A549 (cell line): ENCODE measurements at regions not wholly inside any gene's neighbourhood (a gene's known extent, or its start where the extent isn't known, plus 50 kb on each side); places are given as distances from the start of the nearest gene placed in this dataset.

Source experiments
- ATAC-seq, 2 experiments: fragments of 200-7000 bp in 1 of 2; fragments of >200 bp in 1 of 2; cut with Nextera tagmentation in 1 of 2; cut with Tn5 transposase in 1 of 2; 3 replicates each; pipeline versions ENCODE4 v1.8.0 to v1.9.1; 2018 to 2020; ENCODE audit warnings: mild to moderate bottlenecking in 1 of 2, moderate library complexity in 1 of 2
- CTCF ChIA-PET: fragments of 300-600 bp; sonication (Branson Sonifier 250); formaldehyde crosslinking; extraction: SDS; loops from one replicate; lab custom pipeline; 2021; ENCODE audit warnings: antibody characterized with exemption, inconsistent platforms; lab: Yijun Ruan, JAX
- POLR2A ChIA-PET: fragments of 350-600 bp; formaldehyde crosslinking; extraction: SDS; loops from one replicate; lab custom pipeline; 2021; ENCODE audit warnings: antibody characterized with exemption, inconsistent platforms; lab: Yijun Ruan, JAX
- DNase-seq, 2 experiments: peaks; one replicate each; pipeline versions ENCODE4 v3.0.0 to v3.0.0-alpha.2; 2011 to 2016; ENCODE audit warnings: low read depth in 1 of 2, low spot score in 1 of 2
- FAIRE-seq: peaks from 2 replicates; lab custom pipeline; 2011; peaks lifted over from hg19 to GRCh38; lab: Jason Lieb, UNC
- H3K27ac ChIP-seq, 2 experiments: fragments of >200 bp; sonication (Bioruptor Twin); formaldehyde crosslinking; 3 replicates each; pipeline ENCODE4 v1.5.1; 2016 to 2017
- H3K4me1 ChIP-seq: fragments of >200 bp; sonication (Bioruptor Twin); formaldehyde crosslinking; 3 replicates; pipeline ENCODE4 v1.6.1; 2016
- H3K4me2 ChIP-seq: fragments of >200 bp; sonication (Bioruptor Twin); formaldehyde crosslinking; 3 replicates; pipeline ENCODE4 v1.6.1; 2016
- H3K4me3 ChIP-seq: fragments of >200 bp; sonication (Bioruptor Twin); formaldehyde crosslinking; 3 replicates; pipeline ENCODE4 v1.5.1; 2016
- H3K9me3 ChIP-seq: fragments of >200 bp; sonication (Bioruptor Twin); formaldehyde crosslinking; 3 replicates; pipeline ENCODE4 v1.6.1; 2016
- ATOH8 ChIP-seq: fragments of 250-450 bp; sonication (Bioruptor Pico); IDR thresholded peaks from 2 replicates; pipeline ENCODE4 v1.5.0; 2020; ENCODE audit warnings: low read depth, mild to moderate bottlenecking, moderate library complexity
- BCL3 ChIP-seq: fragments of >200 bp; sonication (Bioruptor Twin); formaldehyde crosslinking; IDR thresholded peaks from 3 replicates; pipeline ENCODE4 v1.6.1; 2016
- CBX8 ChIP-seq: fragments of 200-600 bp; sonication (generic); IDR thresholded peaks from 2 replicates; pipeline ENCODE4 v1.6.1; 2016
- CHD2 ChIP-seq: fragments of 150-350 bp; IDR thresholded peaks from 2 replicates; pipeline ENCODE4 v1.6.1; 2014; ENCODE audit warnings: low read length; ENCODE audit not compliant: partially characterized antibody
- EHMT2 ChIP-seq: fragments of 200-600 bp; sonication (generic); IDR thresholded peaks from 2 replicates; pipeline ENCODE4 v1.6.1; 2016; ENCODE audit warnings: antibody characterized with exemption, low read depth, mild to moderate bottlenecking, moderate library complexity
- ESRRA ChIP-seq: fragments of 150-350 bp; IDR thresholded peaks from 2 replicates; pipeline ENCODE4 v1.6.1; 2014; ENCODE audit warnings: mild to moderate bottlenecking, low read length, borderline replicate concordance
- FOSB ChIP-seq: fragments of 250-450 bp; sonication (Bioruptor Pico); IDR thresholded peaks from 2 replicates; pipeline ENCODE4 v1.5.0; 2020; ENCODE audit warnings: mild to moderate bottlenecking, moderate library complexity
- FOXS1 ChIP-seq: fragments of 250-450 bp; sonication (Bioruptor Pico); IDR thresholded peaks from 2 replicates; pipeline ENCODE4 v1.5.0; 2020; ENCODE audit warnings: mild to moderate bottlenecking, moderate library complexity
- GATA3 ChIP-seq: IDR thresholded peaks from 2 replicates; pipeline ENCODE4 v1.6.1; 2012; ENCODE audit warnings: borderline replicate concordance
- HMGXB4 ChIP-seq: fragments of 250-450 bp; sonication (Bioruptor Pico); IDR thresholded peaks from 2 replicates; pipeline ENCODE4 v1.5.0; 2021; ENCODE audit warnings: mild to moderate bottlenecking, moderate library complexity, borderline replicate concordance
- HOXB5 ChIP-seq: fragments of 250-450 bp; sonication (Bioruptor Pico); IDR thresholded peaks from 2 replicates; pipeline ENCODE4 v1.5.0; 2020; ENCODE audit warnings: mild to moderate bottlenecking, moderate library complexity
- KDM5A ChIP-seq: fragments of 200-600 bp; sonication (generic); IDR thresholded peaks from 2 replicates; pipeline ENCODE4 v1.6.1; 2016; ENCODE audit warnings: antibody characterized with exemption, mild to moderate bottlenecking
- MAZ ChIP-seq: fragments of 150-350 bp; IDR thresholded peaks from 2 replicates; pipeline ENCODE4 v1.6.1; 2014; ENCODE audit warnings: antibody characterized with exemption, low read depth, low read length, borderline replicate concordance
- MYC ChIP-seq: IDR thresholded peaks from 2 replicates; pipeline ENCODE4 v1.6.1; 2012; ENCODE audit warnings: mild to moderate bottlenecking, inconsistent platforms, low read length, improper control_type of control experiment, borderline replicate concordance
- RARB ChIP-seq: fragments of 250-450 bp; sonication (Bioruptor Pico); IDR thresholded peaks from 2 replicates; pipeline ENCODE4 v1.8.0; 2021; ENCODE audit warnings: mild to moderate bottlenecking, moderate library complexity
- RCOR1 ChIP-seq: fragments of 150-350 bp; IDR thresholded peaks from 2 replicates; pipeline ENCODE4 v1.6.1; 2014; ENCODE audit warnings: antibody characterized with exemption, low read length, low read depth
- TP53 ChIP-seq: fragments of 250-450 bp; sonication (Bioruptor Pico); IDR thresholded peaks from 2 replicates; pipeline ENCODE4 v1.5.0; 2021; ENCODE audit warnings: mild to moderate bottlenecking, moderate library complexity
- ZC3H11A ChIP-seq: fragments of 450-650 bp; IDR thresholded peaks from 2 replicates; pipeline ENCODE4 v1.6.1; 2014; ENCODE audit warnings: antibody characterized with exemption, mild to moderate bottlenecking
- ZNF302 ChIP-seq: fragments of 250-450 bp; sonication (Bioruptor Pico); IDR thresholded peaks from 2 replicates; pipeline ENCODE4 v1.9.0; 2021; ENCODE audit warnings: inconsistent platforms, mild to moderate bottlenecking, moderate library complexity
- ZSCAN20 ChIP-seq: fragments of 250-450 bp; sonication (Bioruptor Pico); IDR thresholded peaks from 2 replicates; pipeline ENCODE4 v1.8.0; 2022; ENCODE audit warnings: mild to moderate bottlenecking, moderate library complexity
- WGBS: methylation state at CpG from one replicate; pipeline ENCODE4 v1.1.6; 2017; ENCODE audit errors: missing lambda C conversion rate; 5-methylcytosine and 5-hydroxymethylcytosine counted together

- POLR2A ChIA-PET, result no interaction called here
- H3K9me3 ChIP-seq, result no peaks in the 10 kb centered on the region
- TF ChIP-seq KDM5A, result no peak
- TF ChIP-seq RCOR1, result no peak
- no peak for TF ChIP-seq ZSCAN20 (CRISPR knock-in tag)
- TF ChIP-seq ZC3H11A, result no peak
- no peak for TF ChIP-seq MAZ
- TF ChIP-seq GATA3, result no peak
- TF ChIP-seq HOXB5, result no peak
- TF ChIP-seq ZNF302 (CRISPR knock-in tag), result no peak
- no peak for TF ChIP-seq HMGXB4 (CRISPR knock-in tag)
- TF ChIP-seq, all 56 proteins: peak for 0
- H3K4me3 ChIP-seq, result no peak overlapping the region
- DNase-seq (no peak), FAIRE-seq (no peak), ATAC-seq (no peak)
- 37% methylated on average over 7 of the region's 7 CpGs for WGBS
- H3K4me2 ChIP-seq, result no peak overlapping the region
- CTCF ChIA-PET, result no interaction called here
- H3K4me1 ChIP-seq, result no peaks in the 10 kb centered on the region
- no peak overlapping the region for H3K27ac ChIP-seq
Measured at GRCh38 chr2:236936446-236936940, 149.2 kb upstream of the COPS8 start.

- FAIRE-seq (no peak), ATAC-seq (no peak), DNase-seq (no peak)
- Histone ChIP-seq H3K27ac (no peak overlapping the region), H3K4me1 (no peaks in the 10 kb centered on the region), H3K4me3 (no peak overlapping the region), H3K4me2 (no peak overlapping the region), H3K9me3 (no peaks in the 10 kb centered on the region)
- CTCF ChIA-PET, result no interaction called here
- WGBS, result 53% methylated on average over 3 of the region's 3 CpGs
- TF ChIP-seq CHD2 (no peak), CBX8 (no peak), ZSCAN20 (CRISPR knock-in tag) (no peak), TP53 (CRISPR knock-in tag) (no peak), HMGXB4 (CRISPR knock-in tag) (no peak), ATOH8 (CRISPR knock-in tag) (no peak), BCL3 (no peak), RARB (CRISPR knock-in tag) (no peak), MYC (no peak), EHMT2 (no peak)
- POLR2A ChIA-PET, result no interaction called here
Measured at GRCh38 chr2:236938126-236938525, 147.6 kb upstream of the COPS8 start.

- WGBS, result 33% methylated on average over 2 of the region's 2 CpGs
- no peaks in the 10 kb centered on the region for H3K9me3 ChIP-seq
- CTCF ChIA-PET, result interaction anchor here (1.1 kb wide), 1 partner anchor 15 kb away, joined by 3 read pairs; no protein-coding TSS in a partner anchor
- FAIRE-seq (no peak), DNase-seq (no peak)
- H3K27ac ChIP-seq, result no peak overlapping the region
- no peaks in the 10 kb centered on the region for H3K4me1 ChIP-seq
- TF ChIP-seq FOXS1 (no peak), RARB (CRISPR knock-in tag) (no peak), ESRRA (no peak), FOSB (CRISPR knock-in tag) (no peak), CBX8 (no peak)
- TF ChIP-seq, all 56 proteins: peak for 0
- no peak overlapping the region for H3K4me2 ChIP-seq
- POLR2A ChIA-PET, result no interaction called here
- ATAC-seq, result no peak
- no peak overlapping the region for H3K4me3 ChIP-seq
Measured at GRCh38 chr2:236939271-236939670, 146.4 kb upstream of the COPS8 start.
